ENCODE measurements at regions not wholly inside any gene's neighbourhood (a gene's known extent, or its start where the extent isn't known, plus 50 kb on each side); places are given as distances from the start of the nearest gene placed in this dataset.
"Not testable (repeated sequence)": the region's sequence is repeated elsewhere in the genome, so short reads cannot be mapped to it uniquely, and the experiment has no call there.

DNA sequence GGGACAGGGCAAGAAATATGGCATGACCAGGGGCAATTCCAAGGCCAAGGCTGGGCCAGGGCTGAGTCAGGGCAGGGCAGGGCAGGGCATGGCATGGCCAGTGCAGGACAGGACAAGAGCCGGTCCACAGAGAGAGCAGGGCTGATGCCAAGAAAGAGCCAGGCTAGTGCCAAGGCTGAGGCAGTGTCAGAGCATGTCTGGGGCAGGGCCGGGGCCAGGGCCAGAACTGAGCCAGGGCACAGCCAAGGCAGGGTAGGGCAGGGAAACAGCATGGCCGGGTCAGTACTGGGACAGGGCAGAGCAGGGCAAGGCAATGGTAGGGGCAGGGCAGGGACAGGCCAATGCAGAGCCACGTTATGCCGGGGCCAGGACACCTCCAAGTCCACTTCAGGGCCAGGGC lies 403.9 kb downstream of the ZNF33B start:
- not testable (repeated sequence) for TF ChIP-seq RAD21 (IDR thresholded peaks at IDR 0.05; ENCODE audit: low read length); POLR2A (IDR thresholded peaks at IDR 0.05; ENCODE audit: low read depth, low read length)
- TF ChIP-seq, protein P1, sequence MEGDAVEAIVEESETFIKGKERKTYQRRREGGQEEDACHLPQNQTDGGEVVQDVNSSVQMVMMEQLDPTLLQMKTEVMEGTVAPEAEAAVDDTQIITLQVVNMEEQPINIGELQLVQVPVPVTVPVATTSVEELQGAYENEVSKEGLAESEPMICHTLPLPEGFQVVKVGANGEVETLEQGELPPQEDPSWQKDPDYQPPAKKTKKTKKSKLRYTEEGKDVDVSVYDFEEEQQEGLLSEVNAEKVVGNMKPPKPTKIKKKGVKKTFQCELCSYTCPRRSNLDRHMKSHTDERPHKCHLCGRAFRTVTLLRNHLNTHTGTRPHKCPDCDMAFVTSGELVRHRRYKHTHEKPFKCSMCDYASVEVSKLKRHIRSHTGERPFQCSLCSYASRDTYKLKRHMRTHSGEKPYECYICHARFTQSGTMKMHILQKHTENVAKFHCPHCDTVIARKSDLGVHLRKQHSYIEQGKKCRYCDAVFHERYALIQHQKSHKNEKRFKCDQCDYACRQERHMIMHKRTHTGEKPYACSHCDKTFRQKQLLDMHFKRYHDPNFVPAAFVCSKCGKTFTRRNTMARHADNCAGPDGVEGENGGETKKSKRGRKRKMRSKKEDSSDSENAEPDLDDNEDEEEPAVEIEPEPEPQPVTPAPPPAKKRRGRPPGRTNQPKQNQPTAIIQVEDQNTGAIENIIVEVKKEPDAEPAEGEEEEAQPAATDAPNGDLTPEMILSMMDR (conservative IDR thresholded peaks at IDR 0.05; ENCODE audit: low read depth, low read length) = not testable (repeated sequence)
- TF ChIP-seq, protein P2, sequence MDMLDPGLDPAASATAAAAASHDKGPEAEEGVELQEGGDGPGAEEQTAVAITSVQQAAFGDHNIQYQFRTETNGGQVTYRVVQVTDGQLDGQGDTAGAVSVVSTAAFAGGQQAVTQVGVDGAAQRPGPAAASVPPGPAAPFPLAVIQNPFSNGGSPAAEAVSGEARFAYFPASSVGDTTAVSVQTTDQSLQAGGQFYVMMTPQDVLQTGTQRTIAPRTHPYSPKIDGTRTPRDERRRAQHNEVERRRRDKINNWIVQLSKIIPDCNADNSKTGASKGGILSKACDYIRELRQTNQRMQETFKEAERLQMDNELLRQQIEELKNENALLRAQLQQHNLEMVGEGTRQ (IDR thresholded peaks at IDR 0.05; ENCODE audit: low read depth, low read length) = not testable (repeated sequence)
